DMS153 (cell line): ENCODE measurements at regions not wholly inside any gene's neighbourhood (a gene's known extent, or its start where the extent isn't known, plus 50 kb on each side); places are given as distances from the start of the nearest gene placed in this dataset.

Experiments used
- DNase-seq: peaks from one replicate; lab custom pipeline; 2025; lab: John Stamatoyannopoulos, UW

DNA sequence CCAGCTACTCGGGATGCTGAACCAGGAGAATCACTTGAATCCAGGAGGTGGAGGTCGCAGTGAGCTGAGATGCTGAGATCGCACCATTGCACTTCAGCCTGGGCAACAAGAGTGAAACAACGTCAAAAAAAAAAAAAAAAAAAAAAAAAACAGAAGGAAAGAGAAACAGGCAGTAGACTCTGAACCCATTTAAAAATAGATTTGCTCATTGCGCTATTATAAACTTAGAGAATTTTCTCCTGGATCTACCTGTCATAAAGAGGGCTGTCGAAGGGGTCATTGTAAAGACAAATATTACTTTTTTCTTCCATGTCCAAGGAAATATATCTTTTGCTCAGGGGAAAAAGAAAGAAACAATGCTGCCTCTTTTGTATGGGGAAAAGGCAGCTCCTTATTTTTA lies 425.0 kb upstream of the ID2 start:
- DNase-seq, result no peak

DNA sequence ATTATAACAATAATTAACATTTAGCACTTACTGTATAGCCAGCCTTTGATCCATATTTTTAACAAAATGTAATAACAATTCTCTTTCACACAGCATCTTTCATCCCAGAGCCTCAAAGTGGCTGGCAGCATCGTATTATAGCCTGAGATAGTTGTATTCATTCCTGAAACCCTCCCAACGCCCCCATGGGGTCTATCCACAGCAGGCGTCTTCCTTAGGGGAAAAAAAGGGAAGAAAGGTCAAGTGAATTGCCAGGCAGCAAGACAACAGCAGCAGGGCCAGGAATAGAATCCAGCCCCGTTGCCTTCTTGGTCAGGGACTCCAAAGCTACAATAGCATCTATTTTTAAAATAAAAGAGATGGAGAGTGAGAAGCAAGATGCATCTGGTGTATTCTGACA lies 424.4 kb upstream of the ID2 start:
- DNase-seq, result no peak

- DNase-seq, result no peak
Measured at GRCh38 chr2:8258406-8258805, 423.4 kb upstream of the ID2 start.

DNA sequence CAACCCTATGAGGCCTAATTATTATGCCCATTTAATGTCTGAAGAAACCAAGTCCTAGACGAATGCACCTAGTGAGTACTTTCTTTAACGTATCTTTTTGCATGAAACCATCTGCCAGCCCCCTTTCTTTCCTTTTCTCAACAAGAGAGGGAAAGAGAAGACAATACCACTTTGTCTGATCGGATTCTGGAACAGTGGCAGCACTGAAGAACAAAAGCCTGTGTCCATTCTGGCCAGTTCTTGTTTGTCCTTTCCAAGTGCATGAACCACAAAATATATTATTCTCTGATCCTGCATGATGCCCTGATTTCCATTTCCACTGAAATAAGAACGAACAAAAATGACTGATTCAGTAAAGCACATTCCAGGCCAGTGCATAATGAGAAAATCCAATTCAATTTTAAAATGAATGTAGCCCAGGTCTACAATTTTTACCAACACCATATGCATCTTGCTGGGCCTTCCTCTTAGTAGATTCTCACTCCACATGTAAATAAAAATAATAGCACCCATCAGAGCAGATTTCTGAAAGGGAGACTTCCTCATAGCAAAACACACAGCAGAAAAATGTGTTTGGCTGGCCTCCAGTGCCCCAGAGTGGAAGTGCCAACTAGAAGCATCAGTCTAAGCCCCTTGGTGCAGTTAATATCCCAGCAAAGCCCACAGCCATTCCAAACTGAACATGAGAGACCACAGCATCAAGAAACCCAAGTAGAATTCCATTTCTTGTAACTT lies 422.6 kb upstream of the ID2 start:
- no peak for DNase-seq

GRCh38 chr2:8259841-8260178 lies 422.0 kb upstream of the ID2 start:
- DNase-seq, result no peak

DNA sequence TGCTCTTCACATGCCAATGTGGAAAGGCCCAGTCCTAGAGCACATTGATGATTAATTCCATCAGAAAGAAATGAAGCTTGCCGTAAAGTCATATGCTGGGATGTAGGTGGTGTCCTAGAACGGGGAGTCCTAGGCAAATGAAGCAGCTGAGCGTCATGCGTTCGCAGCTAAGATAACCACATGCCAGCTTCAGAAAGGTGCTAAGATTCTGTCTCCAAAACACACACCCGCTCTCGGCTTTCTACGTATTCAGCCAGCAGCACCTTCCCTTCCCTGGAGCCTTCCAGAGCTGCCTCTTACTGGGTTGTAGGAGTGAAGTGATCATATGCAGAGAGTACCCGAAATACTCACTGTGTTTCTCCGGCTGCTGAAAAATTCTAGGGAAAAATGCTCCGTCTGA lies 421.6 kb upstream of the ID2 start:
- DNase-seq, result no peak

GRCh38 chr2:8263901-8264300 lies 418.0 kb upstream of the ID2 start:
- DNase-seq, result no peak

GRCh38 chr2:8264981-8265380 lies 416.9 kb upstream of the ID2 start:
- no peak for DNase-seq

- DNase-seq, result no peak
Measured at GRCh38 chr2:8265476-8266226, 416.2 kb upstream of the ID2 start.

GRCh38 chr2:8266563-8266962 lies 415.3 kb upstream of the ID2 start:
- no peak for DNase-seq

GRCh38 chr2:8267048-8267447 lies 414.8 kb upstream of the ID2 start:
- DNase-seq, result no peak

DNA sequence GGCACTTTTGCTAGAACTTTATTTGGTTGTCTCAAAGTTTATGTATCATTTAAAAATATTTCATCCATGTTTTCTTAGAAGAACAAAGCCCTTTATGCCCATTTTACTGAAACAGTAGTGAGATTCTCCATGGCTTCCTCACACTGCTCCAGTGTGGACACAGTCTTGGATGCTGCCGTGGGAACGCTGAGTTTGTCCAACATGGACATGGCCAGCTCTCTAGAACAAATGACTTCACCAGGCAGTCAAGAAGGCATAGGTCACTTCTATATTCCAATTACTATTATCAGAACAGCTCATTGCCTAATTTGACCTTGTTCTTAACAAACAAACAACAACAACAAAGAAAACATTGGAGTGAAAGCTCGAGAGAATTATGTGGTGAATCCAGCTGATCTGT lies 414.1 kb upstream of the ID2 start:
- DNase-seq, result no peak

DNA sequence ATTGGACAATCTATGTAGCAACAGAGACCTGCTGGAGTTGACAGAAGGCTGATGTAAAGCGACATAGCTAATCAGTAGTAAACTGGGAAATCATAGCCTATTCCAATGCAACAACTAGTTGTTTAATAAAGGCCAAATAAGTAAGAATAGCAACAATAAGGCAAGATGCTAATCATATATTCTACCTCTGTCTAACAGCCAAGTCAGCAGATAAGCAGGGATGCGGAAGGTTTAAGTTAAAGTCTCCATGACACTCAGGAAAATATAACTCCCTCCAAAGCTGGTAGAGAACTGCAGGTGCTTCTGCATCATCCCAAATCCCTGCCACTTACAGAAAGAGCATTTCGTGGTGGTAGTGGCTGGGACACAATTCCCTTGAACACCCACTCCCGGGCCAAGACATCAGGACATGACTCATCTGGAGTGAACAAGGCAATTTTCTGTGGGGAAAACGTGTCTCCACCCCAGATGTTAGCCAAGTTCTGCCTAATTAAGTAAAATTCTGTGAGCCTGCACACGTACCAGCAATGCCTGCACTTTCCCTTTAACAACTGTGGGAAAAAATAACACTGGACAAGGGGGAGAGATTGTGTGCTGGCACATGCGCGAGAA lies 413.6 kb upstream of the ID2 start:
- DNase-seq, result no peak

- DNase-seq, result no peak
Measured at GRCh38 chr2:8270699-8271098, 411.2 kb upstream of the ID2 start.

- DNase-seq, result no peak
Measured at GRCh38 chr2:8271461-8271860, 410.4 kb upstream of the ID2 start.

- no peak for DNase-seq
Measured at GRCh38 chr2:8276026-8276425, 405.8 kb upstream of the ID2 start.

DNA sequence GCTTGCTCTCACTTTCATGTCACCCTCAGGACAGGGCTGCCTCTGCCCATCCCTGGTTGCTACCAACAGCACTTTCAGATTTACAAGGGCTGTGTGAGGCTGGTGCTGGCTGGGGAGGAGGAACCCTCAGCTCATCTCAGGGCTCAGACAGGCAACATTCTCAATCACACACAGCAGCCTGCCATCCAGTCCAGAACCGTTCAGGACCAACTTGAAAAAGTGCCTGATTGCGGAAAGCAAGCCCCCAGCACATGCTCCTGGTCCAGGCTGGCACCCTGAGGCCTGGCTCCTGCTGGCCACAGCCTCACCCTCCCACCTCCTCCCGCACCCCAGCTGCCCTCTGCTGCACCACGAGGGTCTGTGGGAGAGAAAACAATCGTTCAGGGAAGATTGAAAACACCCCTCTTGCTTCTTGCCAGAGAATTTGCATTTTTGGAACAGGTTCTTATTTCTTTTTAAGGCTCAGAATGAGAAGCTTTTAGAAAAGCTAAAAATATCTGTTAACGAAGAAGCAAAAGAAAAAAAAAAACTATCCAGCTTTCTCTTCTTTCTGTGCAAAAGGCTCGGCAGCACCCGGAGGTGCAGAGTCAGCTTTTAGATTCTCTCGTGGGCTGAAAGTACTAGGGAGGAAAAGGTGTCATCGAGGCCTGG lies 403.8 kb upstream of the ID2 start:
- no peak for DNase-seq

DNA sequence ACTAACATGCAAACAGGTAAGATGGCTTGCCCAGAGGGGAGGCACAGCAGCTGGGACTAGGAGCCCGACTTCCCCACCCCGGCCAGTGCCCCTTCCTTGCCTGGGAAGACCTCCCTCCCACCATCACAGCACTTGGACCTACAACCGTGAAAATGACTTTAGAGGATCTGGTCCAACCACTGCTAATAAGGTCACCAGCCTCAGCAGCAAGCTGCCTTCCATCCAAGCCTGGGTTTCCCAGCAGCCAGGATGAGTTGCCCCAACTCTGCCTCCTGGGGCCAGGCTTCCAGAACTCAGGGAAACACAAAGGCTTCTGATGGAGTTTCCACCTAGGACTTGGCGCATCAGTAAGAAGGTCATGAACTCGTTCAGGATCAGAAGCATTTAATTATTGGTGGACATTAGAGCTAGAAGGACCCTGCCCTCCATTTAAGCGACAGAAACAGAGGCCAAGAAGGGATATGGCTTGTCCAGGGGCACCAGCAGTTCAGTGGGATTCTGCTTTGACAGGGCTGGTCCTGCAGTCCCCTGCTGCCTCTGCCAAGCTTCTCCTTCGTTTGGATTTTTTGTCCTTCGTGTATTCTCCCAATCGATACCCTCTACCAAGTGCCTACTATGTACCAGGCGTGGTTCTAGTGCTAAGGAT lies 403.0 kb upstream of the ID2 start:
- no peak for DNase-seq

GRCh38 chr2:8279506-8279905 lies 402.4 kb upstream of the ID2 start:
- no peak for DNase-seq

- DNase-seq, result no peak
Measured at GRCh38 chr2:8281234-8281633, 400.6 kb upstream of the ID2 start.

DNA sequence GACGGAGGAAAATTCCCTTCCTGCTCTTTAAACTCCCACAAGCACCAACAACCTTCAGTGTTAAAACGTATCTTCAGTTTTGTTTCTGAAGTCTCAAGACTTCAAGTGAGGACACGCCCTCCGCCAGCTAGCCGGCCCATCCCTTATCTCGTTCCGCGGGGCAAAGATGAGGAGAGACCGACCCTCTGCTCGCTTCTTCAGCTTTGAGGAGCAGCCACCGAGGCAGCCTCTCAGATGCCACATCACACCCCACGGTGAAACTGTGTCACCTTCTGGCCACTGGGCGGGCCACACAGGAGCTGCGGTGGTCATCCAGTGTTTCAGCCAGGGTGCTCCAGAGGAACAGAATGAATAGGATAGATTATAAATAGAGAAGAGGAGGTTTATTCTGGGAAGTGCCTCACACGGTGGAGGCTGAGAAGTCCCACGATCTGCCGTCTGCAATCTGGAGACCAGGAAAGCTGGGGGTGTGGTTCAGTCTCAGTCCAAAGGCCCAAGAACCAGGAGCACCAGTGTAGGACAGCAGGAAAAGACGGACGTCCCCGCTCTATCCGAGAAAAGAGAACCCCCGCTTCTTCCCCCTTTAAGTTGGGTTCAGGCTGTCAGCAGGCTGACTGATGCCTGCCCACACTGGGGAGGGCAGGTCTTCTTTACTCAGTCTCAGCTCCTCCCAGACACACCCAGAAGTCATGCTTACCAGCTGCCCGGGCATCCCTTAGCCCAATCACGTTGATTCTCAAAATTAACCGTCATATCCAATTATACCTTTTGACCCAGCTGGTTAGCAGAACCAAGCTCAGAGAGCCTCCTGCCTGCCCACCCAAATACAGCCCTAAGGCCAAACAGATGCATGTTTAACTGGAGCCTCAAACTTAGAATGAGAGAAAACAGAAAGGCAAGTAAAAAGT lies 399.7 kb upstream of the ID2 start:
- no peak for DNase-seq
